GM23338 (cell line): ENCODE measurements at regions not wholly inside any gene's neighbourhood (a gene's known extent, or its start where the extent isn't known, plus 50 kb on each side); places are given as distances from the start of the nearest gene placed in this dataset.

Experiments
- CREB1 ChIP-seq: fragments of 250-450 bp; sonication (Bioruptor Pico); IDR thresholded peaks from 2 replicates; pipeline ENCODE4 v1.5.0; 2020; ENCODE audit warnings: low read depth, mild to moderate bottlenecking, moderate library complexity
- ETS1 ChIP-seq: IDR thresholded peaks from 2 replicates; pipeline ENCODE4 v1.6.1; 2016; ENCODE audit warnings: antibody characterized with exemption
- EZH2 ChIP-seq: fragments of 200-600 bp; sonication (generic); IDR thresholded peaks from one replicate; pipeline ENCODE4 v1.8.0; 2017; ENCODE audit warnings: antibody characterized with exemption, mild to moderate bottlenecking, low read depth; ENCODE audit not compliant: unreplicated experiment
- EZH2phosphoT487 ChIP-seq: fragments of 200-600 bp; sonication (generic); IDR thresholded peaks from one replicate; pipeline ENCODE4 v1.8.1; 2018; ENCODE audit warnings: antibody characterized with exemption; ENCODE audit not compliant: unreplicated experiment
- JUNB ChIP-seq: IDR thresholded peaks from one replicate; pipeline ENCODE4 v1.6.1; 2016; ENCODE audit warnings: antibody characterized with exemption; ENCODE audit not compliant: unreplicated experiment
- NANOG ChIP-seq: IDR thresholded peaks from 2 replicates; pipeline ENCODE4 v1.6.1; 2016; ENCODE audit warnings: antibody characterized with exemption, borderline replicate concordance
- POLR2AphosphoS5 ChIP-seq: IDR thresholded peaks from 2 replicates; pipeline ENCODE4 v1.6.1; 2016; ENCODE audit warnings: antibody characterized with exemption, low read depth
- ZNF331 ChIP-seq: fragments of 250-450 bp; sonication (Bioruptor Pico); IDR thresholded peaks from 2 replicates; pipeline ENCODE4 v1.5.0; 2020; ENCODE audit warnings: low read depth, mild to moderate bottlenecking, moderate library complexity
- ZNF462 ChIP-seq: fragments of 250-450 bp; sonication (Bioruptor Pico); IDR thresholded peaks from 2 replicates; pipeline ENCODE4 v1.5.0; 2020; ENCODE audit warnings: mild to moderate bottlenecking, moderate library complexity
- TF ChIP-seq, protein P1 (sequence below), 2 experiments: fragments of 200-600 bp in 1 of 2; sonication (generic) in 1 of 2; conservative IDR thresholded peaks; 2 replicates each; pipeline versions ENCODE4 v1.5.1 to v1.6.1; 2016 to 2017; ENCODE audit warnings: antibody characterized with exemption in 2 of 2, low read depth in 2 of 2, mild to moderate bottlenecking in 2 of 2, moderate library complexity in 1 of 2
- TF ChIP-seq, protein P2 (sequence below): IDR thresholded peaks from one replicate; pipeline ENCODE4 v1.6.1; 2018; ENCODE audit warnings: antibody characterized with exemption; ENCODE audit not compliant: unreplicated experiment

- TF ChIP-seq ZNF331 (no peak), POLR2AphosphoS5 (no peak), JUNB (no peak), EZH2 (no peak), ZNF462 (CRISPR knock-in tag) (no peak), EZH2phosphoT487 (no peak), ETS1 (no peak), NANOG (no peak), CREB1 (CRISPR knock-in tag) (no peak)
- TF ChIP-seq, protein P1, sequence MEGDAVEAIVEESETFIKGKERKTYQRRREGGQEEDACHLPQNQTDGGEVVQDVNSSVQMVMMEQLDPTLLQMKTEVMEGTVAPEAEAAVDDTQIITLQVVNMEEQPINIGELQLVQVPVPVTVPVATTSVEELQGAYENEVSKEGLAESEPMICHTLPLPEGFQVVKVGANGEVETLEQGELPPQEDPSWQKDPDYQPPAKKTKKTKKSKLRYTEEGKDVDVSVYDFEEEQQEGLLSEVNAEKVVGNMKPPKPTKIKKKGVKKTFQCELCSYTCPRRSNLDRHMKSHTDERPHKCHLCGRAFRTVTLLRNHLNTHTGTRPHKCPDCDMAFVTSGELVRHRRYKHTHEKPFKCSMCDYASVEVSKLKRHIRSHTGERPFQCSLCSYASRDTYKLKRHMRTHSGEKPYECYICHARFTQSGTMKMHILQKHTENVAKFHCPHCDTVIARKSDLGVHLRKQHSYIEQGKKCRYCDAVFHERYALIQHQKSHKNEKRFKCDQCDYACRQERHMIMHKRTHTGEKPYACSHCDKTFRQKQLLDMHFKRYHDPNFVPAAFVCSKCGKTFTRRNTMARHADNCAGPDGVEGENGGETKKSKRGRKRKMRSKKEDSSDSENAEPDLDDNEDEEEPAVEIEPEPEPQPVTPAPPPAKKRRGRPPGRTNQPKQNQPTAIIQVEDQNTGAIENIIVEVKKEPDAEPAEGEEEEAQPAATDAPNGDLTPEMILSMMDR (conservative IDR thresholded peaks at IDR 0.05; ENCODE audit: low read depth in 2 of 2): no peak
- TF ChIP-seq, protein P2, sequence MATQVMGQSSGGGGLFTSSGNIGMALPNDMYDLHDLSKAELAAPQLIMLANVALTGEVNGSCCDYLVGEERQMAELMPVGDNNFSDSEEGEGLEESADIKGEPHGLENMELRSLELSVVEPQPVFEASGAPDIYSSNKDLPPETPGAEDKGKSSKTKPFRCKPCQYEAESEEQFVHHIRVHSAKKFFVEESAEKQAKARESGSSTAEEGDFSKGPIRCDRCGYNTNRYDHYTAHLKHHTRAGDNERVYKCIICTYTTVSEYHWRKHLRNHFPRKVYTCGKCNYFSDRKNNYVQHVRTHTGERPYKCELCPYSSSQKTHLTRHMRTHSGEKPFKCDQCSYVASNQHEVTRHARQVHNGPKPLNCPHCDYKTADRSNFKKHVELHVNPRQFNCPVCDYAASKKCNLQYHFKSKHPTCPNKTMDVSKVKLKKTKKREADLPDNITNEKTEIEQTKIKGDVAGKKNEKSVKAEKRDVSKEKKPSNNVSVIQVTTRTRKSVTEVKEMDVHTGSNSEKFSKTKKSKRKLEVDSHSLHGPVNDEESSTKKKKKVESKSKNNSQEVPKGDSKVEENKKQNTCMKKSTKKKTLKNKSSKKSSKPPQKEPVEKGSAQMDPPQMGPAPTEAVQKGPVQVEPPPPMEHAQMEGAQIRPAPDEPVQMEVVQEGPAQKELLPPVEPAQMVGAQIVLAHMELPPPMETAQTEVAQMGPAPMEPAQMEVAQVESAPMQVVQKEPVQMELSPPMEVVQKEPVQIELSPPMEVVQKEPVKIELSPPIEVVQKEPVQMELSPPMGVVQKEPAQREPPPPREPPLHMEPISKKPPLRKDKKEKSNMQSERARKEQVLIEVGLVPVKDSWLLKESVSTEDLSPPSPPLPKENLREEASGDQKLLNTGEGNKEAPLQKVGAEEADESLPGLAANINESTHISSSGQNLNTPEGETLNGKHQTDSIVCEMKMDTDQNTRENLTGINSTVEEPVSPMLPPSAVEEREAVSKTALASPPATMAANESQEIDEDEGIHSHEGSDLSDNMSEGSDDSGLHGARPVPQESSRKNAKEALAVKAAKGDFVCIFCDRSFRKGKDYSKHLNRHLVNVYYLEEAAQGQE: no peak
Measured at GRCh38 chr14:34113991-34114390, 163.1 kb upstream of the EGLN3 start.
